ENCODE measurements at regions not wholly inside any gene's neighbourhood (a gene's known extent, or its start where the extent isn't known, plus 50 kb on each side); places are given as distances from the start of the nearest gene placed in this dataset.

GRCh38 chr14:62631176-62631575, 414.1 kb downstream of the KCNH5 start:
- CTCF ChIA-PET: no interaction called here
- TF ChIP-seq CTCF (IDR thresholded peaks at IDR 0.05; ENCODE audit: insufficient read depth, low read length, missing control alignments): no peak
- no peak overlapping the region for H3K4me3 ChIP-seq (ENCODE audit: low read depth, low read length)
- POLR2A ChIA-PET: no interaction called here
- no peak for DNase-seq (ENCODE audit: low read depth, low spot score)

DNA sequence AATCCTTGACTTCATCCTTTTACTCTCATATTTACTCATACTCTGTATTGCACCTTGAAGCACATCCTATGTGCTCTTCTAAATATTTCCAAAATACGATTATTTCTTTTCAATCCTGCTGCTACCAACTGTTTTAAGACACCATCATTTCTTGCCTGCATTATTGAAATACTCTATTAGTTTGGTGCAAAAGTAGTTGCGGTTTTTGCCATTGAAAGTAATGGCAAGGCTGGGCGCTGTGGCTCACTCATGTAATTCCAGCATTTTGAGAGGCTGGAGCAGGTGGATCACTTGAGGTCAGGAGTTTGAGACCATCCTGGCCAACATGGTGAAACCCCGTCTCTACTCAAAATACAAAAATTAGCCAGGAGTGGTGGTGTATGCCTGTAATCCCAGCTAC, 412.5 kb downstream of the KCNH5 start:
- CTCF ChIA-PET: no interaction called here
- H3K4me3 ChIP-seq (ENCODE audit: low read depth, low read length): no peak overlapping the region
- POLR2A ChIA-PET: no interaction called here
- TF ChIP-seq CTCF (IDR thresholded peaks at IDR 0.05; ENCODE audit: insufficient read depth, low read length, missing control alignments): no peak
- no peak for DNase-seq (ENCODE audit: low read depth, low spot score)

DNA sequence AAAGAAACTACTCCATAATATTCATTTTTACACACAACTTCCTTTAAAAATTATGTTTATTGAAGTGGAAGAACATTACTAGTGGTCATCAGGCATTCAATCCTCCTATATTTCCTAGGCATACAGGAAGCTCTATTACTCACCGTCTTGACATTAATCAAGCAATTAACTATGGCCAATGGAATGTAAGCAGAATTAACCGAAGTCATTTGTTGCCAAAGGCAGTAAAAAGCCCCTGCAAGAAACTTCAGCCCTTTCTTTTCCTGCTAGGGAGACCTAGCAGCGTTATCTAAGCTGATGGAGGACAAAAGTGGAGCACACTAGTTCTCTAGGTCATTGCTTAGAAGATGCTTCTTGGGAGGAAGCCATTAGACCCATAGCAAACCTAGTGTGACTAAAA, 399.6 kb downstream of the KCNH5 start:
- no peak for DNase-seq (ENCODE audit: low read depth, low spot score)
- H3K4me3 ChIP-seq (ENCODE audit: low read depth, low read length): no peak overlapping the region
- POLR2A ChIA-PET: no interaction called here
- TF ChIP-seq CTCF (IDR thresholded peaks at IDR 0.05; ENCODE audit: insufficient read depth, low read length, missing control alignments): no peak
- CTCF ChIA-PET: no interaction called here
